Esophagus muscularis mucosa (tissue), 3 donors: ENCODE measurements at regions not wholly inside any gene's neighbourhood (a gene's known extent, or its start where the extent isn't known, plus 50 kb on each side); places are given as distances from the start of the nearest gene placed in this dataset.

Experiments used
- POLR2A ChIP-seq: fragments of 450-650 bp; IDR thresholded peaks from one replicate; pipeline ENCODE4 v1.6.1; 2017; ENCODE audit warnings: antibody characterized with exemption, moderate library complexity, mild to moderate bottlenecking, low read depth
- TF ChIP-seq, protein P1 (sequence below), 3 experiments: fragments of 200-600 bp in 2 of 3; fragments of 450-650 bp in 1 of 3; sonication (generic) in 2 of 3; IDR thresholded peaks; one replicate each; pipeline ENCODE4 v1.5.1; 2017 to 2019; ENCODE audit warnings: antibody characterized with exemption in 3 of 3, mild to moderate bottlenecking in 2 of 3, moderate library complexity in 1 of 3

DNA sequence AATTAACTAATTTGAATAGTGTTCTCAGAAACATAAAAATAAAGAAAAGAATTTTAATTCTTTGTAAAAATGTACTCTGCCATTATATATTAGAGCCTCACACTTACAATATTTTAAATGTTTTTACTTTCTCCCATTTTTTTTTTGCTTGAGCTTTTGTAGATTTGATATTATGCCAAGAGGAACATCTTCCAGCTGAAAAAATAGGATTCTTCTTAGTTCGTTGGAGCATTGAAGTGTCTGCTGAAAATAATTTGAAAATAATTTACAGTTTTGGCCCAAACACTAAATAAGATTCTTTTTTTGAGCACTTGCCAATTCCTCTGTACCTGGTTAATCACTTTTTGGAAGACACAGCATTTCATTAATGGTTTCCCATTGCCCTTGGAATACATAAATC is 175.0 kb upstream of the COL11A1 start:
- TF ChIP-seq, protein P1, sequence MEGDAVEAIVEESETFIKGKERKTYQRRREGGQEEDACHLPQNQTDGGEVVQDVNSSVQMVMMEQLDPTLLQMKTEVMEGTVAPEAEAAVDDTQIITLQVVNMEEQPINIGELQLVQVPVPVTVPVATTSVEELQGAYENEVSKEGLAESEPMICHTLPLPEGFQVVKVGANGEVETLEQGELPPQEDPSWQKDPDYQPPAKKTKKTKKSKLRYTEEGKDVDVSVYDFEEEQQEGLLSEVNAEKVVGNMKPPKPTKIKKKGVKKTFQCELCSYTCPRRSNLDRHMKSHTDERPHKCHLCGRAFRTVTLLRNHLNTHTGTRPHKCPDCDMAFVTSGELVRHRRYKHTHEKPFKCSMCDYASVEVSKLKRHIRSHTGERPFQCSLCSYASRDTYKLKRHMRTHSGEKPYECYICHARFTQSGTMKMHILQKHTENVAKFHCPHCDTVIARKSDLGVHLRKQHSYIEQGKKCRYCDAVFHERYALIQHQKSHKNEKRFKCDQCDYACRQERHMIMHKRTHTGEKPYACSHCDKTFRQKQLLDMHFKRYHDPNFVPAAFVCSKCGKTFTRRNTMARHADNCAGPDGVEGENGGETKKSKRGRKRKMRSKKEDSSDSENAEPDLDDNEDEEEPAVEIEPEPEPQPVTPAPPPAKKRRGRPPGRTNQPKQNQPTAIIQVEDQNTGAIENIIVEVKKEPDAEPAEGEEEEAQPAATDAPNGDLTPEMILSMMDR (IDR thresholded peaks at IDR 0.05) = no peak
- no peak for TF ChIP-seq POLR2A
